Right lobe of liver (tissue), 6 donors: ENCODE measurements at regions not wholly inside any gene's neighbourhood (a gene's known extent, or its start where the extent isn't known, plus 50 kb on each side); places are given as distances from the start of the nearest gene placed in this dataset.
A peak's percentile ranks its signal among the peaks of the same experiment; 100 is the strongest.

Experiments
- ATAC-seq, 4 donors: fragments of 200-7000 bp; cut with Tn5 transposase; one replicate each; pipeline ENCODE4 v1.9.1; 2020; ENCODE audit warnings: mild to moderate bottlenecking in 4 of 4, moderate library complexity in 4 of 4
- DNase-seq, 3 donors: peaks; one replicate each; pipeline ENCODE4 v3.0.0-alpha.2; 2020
- H3K27ac ChIP-seq, 3 donors: fragments of 200-600 bp; one replicate each; pipeline ENCODE4 v1.8.0; 2022
- H3K27me3 ChIP-seq, 2 donors: fragments of 200-600 bp; one replicate each; pipeline ENCODE4 v1.8.0; 2022
- H3K36me3 ChIP-seq, 4 donors: fragments of 200-600 bp; sonication (generic) in 1 of 4; one replicate each; pipeline versions ENCODE4 v1.5.1 to v1.8.0; 2017 to 2022; ENCODE audit warnings: control low read depth in 1 of 4
- H3K4me1 ChIP-seq, 4 donors: fragments of 200-600 bp; sonication (generic) in 1 of 4; one replicate each; pipeline versions ENCODE4 v1.5.1 to v1.8.0; 2017 to 2022; ENCODE audit warnings: control low read depth in 1 of 4
- H3K4me3 ChIP-seq, 3 donors: fragments of 200-600 bp; one replicate each; pipeline ENCODE4 v1.8.0; 2022
- H3K9me3 ChIP-seq, 4 donors: fragments of 200-600 bp; sonication (generic) in 1 of 4; one replicate each; pipeline versions ENCODE4 v1.5.1 to v1.8.0; 2017 to 2022; ENCODE audit warnings: control low read depth in 1 of 4
- CTCF ChIP-seq, 4 donors: fragments of 200-600 bp in 3 of 4; fragments of 450-650 bp in 1 of 4; IDR thresholded peaks; one replicate each; pipeline versions ENCODE4 v1.5.1 to v1.8.0; 2016 to 2022; ENCODE audit warnings: antibody characterized with exemption in 4 of 4, mild to moderate bottlenecking in 2 of 4
- POLR2A ChIP-seq: fragments of 450-650 bp; IDR thresholded peaks from one replicate; pipeline ENCODE4 v1.6.1; 2017; ENCODE audit warnings: antibody characterized with exemption, mild to moderate bottlenecking
- WGBS: methylation state at CpG from one replicate; pipeline ENCODE4 v1.1.6; 2018; ENCODE audit warnings: low coverage, low lambda C conversion rate; ENCODE audit not compliant: insufficient coverage; ENCODE audit errors: missing lambda C conversion rate; 5-methylcytosine and 5-hydroxymethylcytosine counted together
- intact Hi-C, 2 donors: fragments of 100-400 bp; cut with DNase I; formaldehyde crosslinking; loops; one replicate each; pipeline versions ENCODE4 v1.11.2 to v1.14.1; 2022
- donor health status: DM: no; HTN: yes; CAD: no.
- donor health status: DM: no; HTN: no; CAD: no.
- donor health status: DM: no; HTN: no; CAD: no.
- donor health status: DM: no; HTN: yes; CAD: no.
- donor health status: DM: no; HTN: yes; CAD: no.

GRCh38 chr19:31717269-31717923 is 368.2 kb upstream of the TSHZ3 start:
- intact Hi-C loops, result no loop called here
- peak in 3 of 4 donors; percentile 57 to 60 (median 58) for ATAC-seq
- no peaks in the 10 kb centered on the region for H3K36me3 ChIP-seq
- no peak for TF ChIP-seq CTCF (IDR thresholded peaks at IDR 0.05)
- no peak for TF ChIP-seq POLR2A
- H3K4me3 ChIP-seq, result no peak overlapping the region
- H3K4me1 ChIP-seq, result no peaks in the 10 kb centered on the region
- no peaks in the 10 kb centered on the region for H3K9me3 ChIP-seq
- no peak for DNase-seq
- no peak overlapping the region for H3K27ac ChIP-seq
- peaks cover 0 to 4% of the 10 kb centered on the region in 2 donors for H3K27me3 ChIP-seq
- 31% methylated on average over 16 of the region's 16 CpGs for WGBS

DNA sequence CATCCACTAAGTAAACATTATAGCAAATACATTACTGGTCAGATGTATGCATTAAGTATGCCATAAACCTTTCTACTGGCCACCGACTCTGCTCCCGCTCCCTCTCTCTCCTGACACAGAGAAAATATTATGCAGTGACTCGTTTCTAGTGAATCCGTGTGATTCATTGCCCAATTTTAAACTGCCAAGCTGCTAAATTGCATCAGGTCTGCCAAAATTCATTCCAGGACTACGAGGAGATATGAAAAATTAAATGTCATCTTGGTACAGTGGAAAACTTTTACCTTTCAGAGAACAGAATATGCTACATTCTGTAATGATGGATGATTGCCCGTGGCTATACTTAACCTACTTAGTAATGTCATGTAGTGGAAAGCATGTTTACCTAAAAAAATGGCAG is 368.8 kb upstream of the TSHZ3 start:
- Histone ChIP-seq H3K4me1 (no peaks in the 10 kb centered on the region), H3K9me3 (no peaks in the 10 kb centered on the region), H3K4me3 (no peak overlapping the region), H3K36me3 (no peaks in the 10 kb centered on the region), H3K27me3 (peaks cover 0 to 4% of the 10 kb centered on the region in 2 donors), H3K27ac (no peak overlapping the region)
- TF ChIP-seq POLR2A (no peak), CTCF (IDR thresholded peaks at IDR 0.05) (no peak)
- intact Hi-C loops, result no loop called here
- DNase-seq (no peak), ATAC-seq (no peak)
- 41% methylated on average over 4 of the region's 6 CpGs for WGBS

- 64% methylated on average over 10 of the region's 10 CpGs for WGBS
- Histone ChIP-seq H3K27ac (no peak overlapping the region), H3K36me3 (no peaks in the 10 kb centered on the region), H3K9me3 (no peaks in the 10 kb centered on the region), H3K27me3 (peaks cover 0 to 4% of the 10 kb centered on the region in 2 donors), H3K4me1 (no peaks in the 10 kb centered on the region), H3K4me3 (no peak overlapping the region)
- intact Hi-C loops, result no loop called here
- ATAC-seq, result no peak
- TF ChIP-seq CTCF (IDR thresholded peaks at IDR 0.05) (no peak), POLR2A (no peak)
- no peak for DNase-seq
These were observed 369.7 kb upstream of the TSHZ3 start for GRCh38 chr19:31718898-31719297.

- no peak overlapping the region for H3K4me3 ChIP-seq
- 50% methylated on average over 1 of the region's 1 CpG for WGBS
- no peaks in the 10 kb centered on the region for H3K36me3 ChIP-seq
- no peak overlapping the region for H3K27ac ChIP-seq
- TF ChIP-seq CTCF (IDR thresholded peaks at IDR 0.05) (no peak), POLR2A (no peak)
- H3K4me1 ChIP-seq, result no peaks in the 10 kb centered on the region
- intact Hi-C loops, result no loop called here
- ATAC-seq (peak in 1 of 4 donors; percentile 30), DNase-seq (no peak)
- peaks cover 0 to 3% of the 10 kb centered on the region in 2 donors for H3K27me3 ChIP-seq
- H3K9me3 ChIP-seq, result no peaks in the 10 kb centered on the region
These were observed 373.9 kb upstream of the TSHZ3 start for GRCh38 chr19:31723101-31723500.
